Colonic mucosa (tissue), 4 donors: ENCODE measurements at regions not wholly inside any gene's neighbourhood (a gene's known extent, or its start where the extent isn't known, plus 50 kb on each side); places are given as distances from the start of the nearest gene placed in this dataset.

ENCODE experiments used
- DNase-seq: peaks from one replicate; pipeline ENCODE4 v3.0.0-alpha.2; 2020
- H3K27ac ChIP-seq: fragments of 200-600 bp; one replicate; pipeline ENCODE4 v1.8.0; 2021
- H3K27me3 ChIP-seq: fragments of 200-600 bp; one replicate; pipeline ENCODE4 v1.8.0; 2021
- H3K36me3 ChIP-seq: fragments of 200-600 bp; one replicate; pipeline ENCODE4 v1.8.0; 2021
- H3K4me1 ChIP-seq: fragments of 200-600 bp; one replicate; pipeline ENCODE4 v1.8.0; 2021; ENCODE audit warnings: mild to moderate bottlenecking
- H3K4me3 ChIP-seq: fragments of 200-600 bp; one replicate; pipeline ENCODE4 v1.8.0; 2021
- H3K9ac ChIP-seq, 2 donors: one replicate each; pipeline ENCODE4 v1.7.0; 2013; ENCODE audit warnings: control low read depth in 2 of 2, low read depth in 2 of 2, low read length in 2 of 2
- H3K9me3 ChIP-seq: fragments of 200-600 bp; one replicate; pipeline ENCODE4 v1.8.0; 2021
- CTCF ChIP-seq: fragments of 200-600 bp; IDR thresholded peaks from one replicate; pipeline ENCODE4 v1.8.0; 2022; ENCODE audit warnings: antibody characterized with exemption, mild to moderate bottlenecking
- intact Hi-C: fragments of 100-400 bp; cut with DNase I; formaldehyde crosslinking; loops from one replicate; pipeline ENCODE4 v1.14.1; 2022
- donor health status: healthy.
- donor health status: DM: no; HTN: no; CAD: no.
- donor health status: DM: no; HTN: no; CAD: no.

- Histone ChIP-seq H3K9me3 (no peaks in the 10 kb centered on the region), H3K4me3 (no peak overlapping the region), H3K27ac (no peak overlapping the region), H3K9ac (no peak overlapping the region), H3K4me1 (no peaks in the 10 kb centered on the region), H3K27me3 (no peaks in the 10 kb centered on the region), H3K36me3 (no peaks in the 10 kb centered on the region)
- no peak for TF ChIP-seq CTCF
- no peak for DNase-seq
- intact Hi-C loops, result no loop called here
These were observed 186.9 kb upstream of the LYPLAL1 start for GRCh38 chr1:218986816-218987215.

GRCh38 chr1:218990019-218990418 is 183.7 kb upstream of the LYPLAL1 start:
- intact Hi-C loops, result no loop called here
- Histone ChIP-seq H3K36me3 (no peaks in the 10 kb centered on the region), H3K9ac (no peak overlapping the region), H3K27ac (no peak overlapping the region), H3K4me3 (no peak overlapping the region), H3K9me3 (no peaks in the 10 kb centered on the region), H3K27me3 (no peaks in the 10 kb centered on the region), H3K4me1 (no peaks in the 10 kb centered on the region)
- DNase-seq, result no peak
- TF ChIP-seq CTCF, result no peak

GRCh38 chr1:218991089-218991488 is 182.6 kb upstream of the LYPLAL1 start:
- no peaks in the 10 kb centered on the region for H3K4me1 ChIP-seq
- intact Hi-C loops, result no loop called here
- no peaks in the 10 kb centered on the region for H3K9me3 ChIP-seq

GRCh38 chr1:218994615-218995014 is 179.1 kb upstream of the LYPLAL1 start:
- no peak for DNase-seq
- TF ChIP-seq CTCF, result no peak

More at GRCh38 chr1:218991089-218991488, 182.6 kb upstream of the LYPLAL1 start:
- Histone ChIP-seq H3K27ac (no peak overlapping the region), H3K9ac (no peak overlapping the region), H3K36me3 (no peaks in the 10 kb centered on the region), H3K4me3 (no peak overlapping the region), H3K27me3 (no peaks in the 10 kb centered on the region)
- no peak for DNase-seq
- TF ChIP-seq CTCF, result no peak

GRCh38 chr1:218995091-218995665 is 178.5 kb upstream of the LYPLAL1 start:
- Histone ChIP-seq H3K27ac (no peak overlapping the region), H3K9ac (no peak overlapping the region), H3K27me3 (no peaks in the 10 kb centered on the region), H3K4me1 (no peaks in the 10 kb centered on the region), H3K4me3 (no peak overlapping the region), H3K9me3 (no peaks in the 10 kb centered on the region), H3K36me3 (no peaks in the 10 kb centered on the region)
- intact Hi-C loops, result no loop called here
- TF ChIP-seq CTCF, result no peak
- DNase-seq, result no peak

More at GRCh38 chr1:218994615-218995014, 179.1 kb upstream of the LYPLAL1 start:
- no peaks in the 10 kb centered on the region for H3K9me3 ChIP-seq
- H3K27me3 ChIP-seq, result no peaks in the 10 kb centered on the region
- H3K36me3 ChIP-seq, result no peaks in the 10 kb centered on the region
- intact Hi-C loops, result no loop called here
- no peak overlapping the region for H3K27ac ChIP-seq
- H3K9ac ChIP-seq, result no peak overlapping the region
- H3K4me1 ChIP-seq, result no peaks in the 10 kb centered on the region
- no peak overlapping the region for H3K4me3 ChIP-seq
